HepG2 (cell line): ENCODE measurements at regions not wholly inside any gene's neighbourhood (a gene's known extent, or its start where the extent isn't known, plus 50 kb on each side); places are given as distances from the start of the nearest gene placed in this dataset.

Experiments
- ATAC-seq: fragments of 200-7000 bp; cut with Tn5 transposase; 3 replicates; pipeline ENCODE4 v1.9.1; 2020; ENCODE audit warnings: mild to moderate bottlenecking, moderate library complexity
- BruUV-seq: library from RNA; stranded (reverse); fragments of 400-500 nt; replicated peaks from 2 replicates; lab custom pipeline; 2021; lab: Mats Ljungman, UMichigan
- CTCF ChIA-PET: fragments of 300-600 bp; formaldehyde crosslinking; extraction: SDS; loops from one replicate; lab custom pipeline; 2021; ENCODE audit warnings: low total read pairs, inconsistent platforms, low intra/inter-chr PET ratio; lab: Yijun Ruan, JAX
- POLR2A ChIA-PET: fragments of 350-600 bp; sonication (Branson Sonifier 250); formaldehyde crosslinking; loops from one replicate; lab custom pipeline; 2020; ENCODE audit warnings: antibody characterized with exemption, inconsistent platforms; lab: Yijun Ruan, JAX
- DNase-seq: peaks from one replicate; pipeline ENCODE4 v3.0.0-alpha.2; 2015; ENCODE audit warnings: low spot score
- FAIRE-seq: peaks from 3 replicates; lab custom pipeline; 2011; peaks lifted over from hg19 to GRCh38; lab: Jason Lieb, UNC
- H2AFZ ChIP-seq: one replicate; pipeline ENCODE4 v1.6.1; 2011; ENCODE audit warnings: low read length, inconsistent platforms
- H3K27ac ChIP-seq: fragments of 300-600 bp; 3 replicates; pipeline ENCODE4 v1.8.0; 2011; ENCODE audit warnings: mixed run types, mild to moderate bottlenecking, mixed read lengths, low read length, inconsistent platforms; ENCODE audit not compliant: insufficient read depth; ENCODE audit errors: extremely low read length
- H3K27me3 ChIP-seq, 2 experiments: fragments of 200-600 bp in 1 of 2; 2 replicates in 1 of 2; 3 replicates in 1 of 2; pipeline versions ENCODE4 v1.6.0 to v1.8.0; 2011; ENCODE audit warnings: low read length in 2 of 2, mild to moderate bottlenecking in 2 of 2, moderate library complexity in 2 of 2, inconsistent platforms in 1 of 2; ENCODE audit not compliant: insufficient read depth in 2 of 2, control insufficient read depth in 1 of 2
- H3K36me3 ChIP-seq, 2 experiments: fragments of 200-600 bp in 1 of 2; replicated peaks in 1 of 2; 2 replicates in 1 of 2; 3 replicates in 1 of 2; pipeline versions ENCODE4 v1.5.1 to v1.8.0; 2011; ENCODE audit warnings: low read length in 2 of 2, inconsistent platforms in 1 of 2; ENCODE audit not compliant: insufficient read depth in 2 of 2, control insufficient read depth in 1 of 2
- H3K4me1 ChIP-seq: 2 replicates; pipeline ENCODE4 v1.5.1; 2012; ENCODE audit warnings: low read length, inconsistent platforms; ENCODE audit not compliant: insufficient read depth
- H3K4me2 ChIP-seq: 2 replicates; pipeline ENCODE4 v1.6.0; 2011; ENCODE audit warnings: low read depth, low read length, inconsistent platforms
- H3K4me3 ChIP-seq, 3 experiments: fragments of 200-600 bp in 1 of 3; sonication (generic), shearing (Covaris generic) in 1 of 3; replicated peaks in 1 of 3; 2 replicates each; pipeline ENCODE4 v1.5.1; 2011 to 2016; ENCODE audit warnings: low read length in 3 of 3, inconsistent platforms in 2 of 3, low read depth in 2 of 3, mild to moderate bottlenecking in 2 of 3, control low read depth in 1 of 3, mixed read lengths in 1 of 3; ENCODE audit not compliant: insufficient read depth in 1 of 3
- H3K79me2 ChIP-seq: one replicate; pipeline ENCODE4 v1.6.1; 2011; ENCODE audit warnings: low read length, inconsistent platforms; ENCODE audit not compliant: insufficient read depth
- H3K9ac ChIP-seq: 2 replicates; pipeline ENCODE4 v1.6.0; 2011; ENCODE audit warnings: mild to moderate bottlenecking, low read depth, low read length, inconsistent platforms; ENCODE audit not compliant: insufficient read depth
- H3K9me3 ChIP-seq: 2 replicates; pipeline ENCODE4 v1.5.1; 2012; ENCODE audit warnings: mild to moderate bottlenecking, low read length
- H4K20me1 ChIP-seq: 2 replicates; pipeline ENCODE4 v1.6.0; 2011; ENCODE audit warnings: inconsistent platforms, mild to moderate bottlenecking, low read length, moderate library complexity; ENCODE audit not compliant: insufficient read depth
- ASH2L ChIP-seq: fragments of 300-600, 200-600 bp; sonication (generic); IDR thresholded peaks from 2 replicates; pipeline ENCODE4 v1.7.0; 2017; ENCODE audit warnings: low read depth, mild to moderate bottlenecking, moderate library complexity, mixed read lengths, low read length; ENCODE audit not compliant: insufficient read length
- CHD2 ChIP-seq: IDR thresholded peaks from 2 replicates; pipeline ENCODE4 v1.6.1; 2011; ENCODE audit warnings: low read depth, low read length, improper control_type of control experiment
- EHMT2 ChIP-seq: fragments of 200-600 bp; sonication (generic); IDR thresholded peaks from 2 replicates; pipeline ENCODE4 v1.7.0; 2017; ENCODE audit warnings: antibody characterized with exemption, low read depth, low read length, borderline replicate concordance
- ETV5 ChIP-seq: IDR thresholded peaks from 2 replicates; pipeline ENCODE4 v1.6.1; 2018; ENCODE audit warnings: missing biosample characterization, missing genetic modification reagents, inconsistent platforms, borderline replicate concordance
- GFI1 ChIP-seq: sonication (generic); formaldehyde crosslinking; IDR thresholded peaks from 2 replicates; pipeline ENCODE4 v1.5.0; 2020; ENCODE audit warnings: missing genetic modification reagents, mild to moderate bottlenecking, borderline replicate concordance
- GLMP ChIP-seq: sonication (generic); formaldehyde crosslinking; IDR thresholded peaks from 2 replicates; pipeline ENCODE4 v1.9.0; 2021; ENCODE audit warnings: missing genetic modification reagents, mild to moderate bottlenecking, borderline replicate concordance
- GZF1 ChIP-seq: sonication (generic); formaldehyde crosslinking; IDR thresholded peaks from 2 replicates; pipeline ENCODE4 v1.5.1; 2020; ENCODE audit warnings: mild to moderate bottlenecking, missing genetic modification reagents
- MAFF ChIP-seq: IDR thresholded peaks from 2 replicates; pipeline ENCODE4 v1.6.1; 2011; ENCODE audit warnings: low read depth, low read length, improper control_type of control experiment
- NFE2L1 ChIP-seq: sonication (generic); formaldehyde crosslinking; IDR thresholded peaks from 2 replicates; pipeline ENCODE4 v1.4.0; 2020; ENCODE audit warnings: missing genetic modification reagents, mild to moderate bottlenecking, borderline replicate concordance
- POLR2AphosphoS2 ChIP-seq: IDR thresholded peaks from 2 replicates; pipeline ENCODE4 v1.6.1; 2011; ENCODE audit warnings: low read depth, low read length, improper control_type of control experiment
- RARA ChIP-seq: IDR thresholded peaks from 2 replicates; pipeline ENCODE4 v1.6.1; 2016; ENCODE audit warnings: missing genetic modification reagents, missing compliant biosample characterization
- SKI ChIP-seq: fragments of 450-650 bp; IDR thresholded peaks from one replicate; pipeline ENCODE4 v1.6.1; 2018; ENCODE audit warnings: mild to moderate bottlenecking; ENCODE audit not compliant: partially characterized antibody
- SMARCE1 ChIP-seq: fragments of 450-650 bp; IDR thresholded peaks from 2 replicates; pipeline ENCODE4 v1.6.1; 2017; ENCODE audit warnings: borderline replicate concordance
- SNAPC5 ChIP-seq: sonication (generic); formaldehyde crosslinking; IDR thresholded peaks from 2 replicates; pipeline ENCODE4 v1.8.1; 2023; ENCODE audit warnings: mild to moderate bottlenecking, missing genetic modification reagents, borderline replicate concordance
- SRY ChIP-seq: sonication (generic); formaldehyde crosslinking; IDR thresholded peaks from 2 replicates; pipeline ENCODE4 v1.8.0; 2022; ENCODE audit warnings: mild to moderate bottlenecking, missing genetic modification reagents
- ZNF30 ChIP-seq: sonication (generic); formaldehyde crosslinking; IDR thresholded peaks from 2 replicates; pipeline ENCODE4 v1.5.0; 2020; ENCODE audit warnings: mild to moderate bottlenecking, missing genetic modification reagents
- ZNF460 ChIP-seq: sonication (generic); formaldehyde crosslinking; IDR thresholded peaks from 2 replicates; pipeline ENCODE4 v1.5.1; 2020; ENCODE audit warnings: missing genetic modification reagents, mild to moderate bottlenecking, borderline replicate concordance
- ZNF547 ChIP-seq: sonication (generic); formaldehyde crosslinking; IDR thresholded peaks from 2 replicates; pipeline ENCODE4 v1.5.1; 2020; ENCODE audit warnings: mild to moderate bottlenecking, missing genetic modification reagents
- WGBS: methylation state at CpG from one replicate; pipeline ENCODE4 v1.1.6; 2017; ENCODE audit warnings: low lambda C conversion rate; 5-methylcytosine and 5-hydroxymethylcytosine counted together
- in situ Hi-C: cut with HindIII; loops from 2 replicates; pipeline ENCODE4 v1.10.0; 2017; ENCODE audit warnings: low pct_unique_long_range_greater_than_20kb; ENCODE audit not compliant: extremely low pct_ligation_motif_present
- intact Hi-C: fragments of 100-400 bp; cut with micrococcal nuclease; formaldehyde crosslinking; loops from one replicate; pipeline ENCODE4 v1.10.0; 2022; ENCODE audit not compliant: unreplicated experiment

GRCh38 chr1:172916116-172916515 is 134.6 kb downstream of the TNFSF18 start:
- no peaks in the 10 kb centered on the region for H4K20me1 ChIP-seq
- no peak for ATAC-seq
- no peak overlapping the region for H3K27ac ChIP-seq
- H3K4me1 ChIP-seq, result no peaks in the 10 kb centered on the region
- no peak for DNase-seq
- H3K9ac ChIP-seq, result no peak overlapping the region
- peaks cover 14% of the 10 kb centered on the region for H3K9me3 ChIP-seq
- in situ Hi-C loops, result no loop called here
- intact Hi-C loops, result no loop called here
- TF ChIP-seq ZNF460 (CRISPR knock-in tag), result no peak
- TF ChIP-seq GZF1 (CRISPR knock-in tag), result no peak
- TF ChIP-seq POLR2AphosphoS2, result no peak
- no peak for TF ChIP-seq SMARCE1
- TF ChIP-seq SKI, result no peak
- TF ChIP-seq ZNF547 (CRISPR knock-in tag), result no peak
- no peak for TF ChIP-seq EHMT2
- no peak for TF ChIP-seq MAFF
- no peak for TF ChIP-seq SRY (CRISPR knock-in tag)
- TF ChIP-seq ETV5 (CRISPR knock-in tag), result no peak
- no peak for TF ChIP-seq GFI1 (CRISPR knock-in tag)
- no peak for TF ChIP-seq ASH2L
- no peak for TF ChIP-seq RARA (CRISPR knock-in tag)
- TF ChIP-seq ZNF30 (CRISPR knock-in tag), result no peak
- no peak for TF ChIP-seq SNAPC5 (CRISPR knock-in tag)
- no peak for TF ChIP-seq CHD2
- no peak for TF ChIP-seq GLMP
- no peak for TF ChIP-seq NFE2L1 (CRISPR knock-in tag)
- TF ChIP-seq, all 625 proteins: peak for 0
- ChIA-PET POLR2A (no interaction called here), CTCF (no interaction called here)
- no peak overlapping the region for H3K4me3 ChIP-seq
- WGBS, result 0% methylated on average over 2 of the region's 2 CpGs
- no peak overlapping the region for H3K4me2 ChIP-seq
- H3K27me3 ChIP-seq, result no peaks in the 10 kb centered on the region
- BruUV-seq, result no TSS peak
- no peaks in the 10 kb centered on the region for H3K36me3 ChIP-seq
- H3K79me2 ChIP-seq, result no peaks in the 10 kb centered on the region
- H2AFZ ChIP-seq, result no peak overlapping the region
- no peak for FAIRE-seq
